ENCODE measurements at regions not wholly inside any gene's neighbourhood (a gene's known extent, or its start where the extent isn't known, plus 50 kb on each side); places are given as distances from the start of the nearest gene placed in this dataset.

DNA sequence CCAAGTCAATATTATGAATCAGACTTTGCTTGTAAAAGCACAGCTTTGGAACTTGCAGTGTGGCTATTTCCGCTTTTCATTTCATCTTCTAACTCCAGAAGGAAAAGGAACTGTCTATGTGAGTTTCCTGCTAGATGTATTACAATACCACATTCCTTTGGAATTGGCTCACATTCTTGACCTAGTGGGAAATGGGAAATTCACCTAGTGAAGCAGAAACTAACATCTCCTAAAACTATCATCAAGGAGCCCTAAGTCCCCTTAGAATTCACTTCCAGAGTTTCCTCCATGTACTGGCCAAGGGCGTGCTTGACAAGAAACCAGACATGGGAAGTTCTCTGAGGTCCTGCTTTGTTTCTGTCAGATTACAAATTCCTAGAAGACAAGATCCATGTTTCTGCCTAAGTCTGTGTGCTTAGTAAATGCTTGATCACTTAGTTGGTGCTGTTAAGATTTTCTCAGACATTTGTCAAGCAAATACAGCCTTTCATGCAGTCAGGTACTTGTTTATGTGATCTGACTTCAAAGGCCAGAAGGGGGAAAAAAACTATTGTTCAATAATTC, 275.7 kb upstream of the FN1 start:
- no peak for DNase-seq (ENCODE audit: low read depth, low spot score)
- no peak overlapping the region for H3K4me3 ChIP-seq (ENCODE audit: low read length)

DNA sequence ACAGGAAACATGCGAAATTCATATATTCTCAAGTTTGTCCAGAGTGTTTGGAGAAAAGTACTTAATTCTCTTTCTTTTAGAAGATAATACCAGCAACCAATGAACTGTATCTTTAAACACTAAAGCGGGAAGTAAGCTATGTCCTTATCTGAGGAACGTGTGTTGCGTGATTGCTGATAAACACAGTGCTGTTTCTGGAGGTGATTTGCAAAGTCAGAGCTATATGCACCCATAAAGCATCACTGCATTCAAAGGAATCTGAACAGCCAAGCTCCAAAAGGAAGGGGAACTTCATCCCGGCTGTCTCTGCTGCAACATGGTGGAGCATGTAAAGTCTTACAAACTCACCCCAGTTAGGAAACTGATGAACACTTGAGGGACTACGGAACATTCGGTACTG, 271.7 kb upstream of the FN1 start:
- no peak overlapping the region for H3K4me3 ChIP-seq (ENCODE audit: low read length)
- DNase-seq (ENCODE audit: low read depth, low spot score), result no peak

DNA sequence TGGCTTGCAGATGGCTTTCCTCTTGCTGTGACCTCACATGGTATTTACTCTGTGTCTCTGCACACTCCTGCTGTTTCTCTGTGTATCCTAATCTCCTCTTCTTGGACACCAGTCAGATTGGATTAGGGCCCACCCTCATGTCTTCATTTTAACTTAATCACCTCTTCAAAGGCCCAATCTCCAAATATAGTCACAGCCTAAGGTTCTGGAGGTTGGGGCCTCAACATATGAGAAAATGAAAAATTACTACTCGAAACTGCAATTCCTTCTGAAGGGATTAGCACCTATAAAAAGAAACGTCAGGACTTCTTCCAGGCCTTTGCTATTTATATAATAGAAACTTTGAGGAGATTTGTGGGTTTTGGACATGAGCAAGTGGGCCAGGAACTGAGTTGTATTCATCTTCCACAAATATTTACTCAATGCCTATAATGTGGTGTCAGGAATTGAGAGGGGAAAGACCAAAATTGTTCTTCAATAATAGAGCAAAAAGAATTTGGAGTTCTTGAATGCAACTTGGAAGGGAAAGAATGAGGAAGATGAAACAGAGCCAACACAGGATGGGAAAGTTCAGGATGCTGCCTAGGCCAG, 270.0 kb upstream of the FN1 start:
- no peak overlapping the region for H3K4me3 ChIP-seq (ENCODE audit: low read length)
- DNase-seq (ENCODE audit: low read depth, low spot score), result no peak

DNA sequence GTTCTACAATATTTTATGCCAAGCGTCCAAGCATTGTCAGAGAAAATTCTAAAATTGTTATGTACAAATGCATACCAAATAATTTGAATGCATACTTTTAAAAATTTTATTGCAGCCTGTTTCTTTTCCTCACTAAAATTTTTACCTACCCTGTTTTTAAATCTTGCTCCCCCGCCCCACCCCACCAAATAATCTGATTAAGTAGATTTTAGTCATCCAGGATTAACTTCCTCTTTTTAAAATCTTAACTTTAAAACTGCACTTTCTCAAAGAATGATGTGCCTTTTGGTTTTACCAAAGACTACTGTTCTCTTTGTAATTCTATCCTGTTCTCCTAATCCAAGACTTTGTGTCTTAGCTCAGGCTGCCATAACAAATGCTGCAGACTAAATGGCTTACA, 269.4 kb upstream of the FN1 start:
- no peak overlapping the region for H3K4me3 ChIP-seq (ENCODE audit: low read length)
- DNase-seq (ENCODE audit: low read depth, low spot score), result no peak

DNA sequence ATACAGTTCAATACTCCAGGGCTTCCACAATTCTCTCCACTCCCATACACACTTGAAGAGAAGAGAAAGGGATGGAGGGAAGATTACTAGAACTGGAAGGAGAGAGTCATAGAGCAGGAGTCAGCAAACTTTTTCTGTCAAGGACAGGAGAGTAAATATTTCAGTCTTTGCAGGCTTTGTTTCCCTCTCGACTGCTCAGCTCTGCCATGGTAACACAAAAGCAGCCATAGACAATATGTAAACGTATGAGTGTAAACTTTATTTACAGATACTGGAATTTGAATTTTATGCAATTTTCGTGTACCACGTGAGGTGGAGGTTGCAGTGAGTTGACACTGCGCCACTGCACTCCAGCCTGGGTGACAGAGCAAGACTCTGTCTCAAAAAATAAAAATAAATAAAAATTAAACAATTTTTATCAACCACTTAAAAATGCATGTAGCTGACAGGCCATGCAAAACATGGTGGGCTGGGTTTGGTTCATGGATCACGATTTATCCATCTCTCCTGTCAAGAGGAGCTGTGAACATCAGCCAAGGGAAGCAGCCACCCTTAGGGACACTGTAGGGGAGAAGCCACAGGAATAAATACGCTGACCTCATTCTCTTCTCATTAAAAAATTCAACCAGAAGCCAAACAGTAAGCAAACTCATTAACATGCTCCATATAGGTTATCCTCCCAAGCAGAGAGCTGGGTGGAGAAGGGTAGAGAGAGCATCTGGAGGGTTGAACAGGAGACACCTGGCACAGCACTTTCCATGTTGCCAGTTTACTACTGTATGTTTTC, 266.4 kb upstream of the FN1 start:
- H3K4me3 ChIP-seq (ENCODE audit: low read length), result no peak overlapping the region
- no peak for DNase-seq (ENCODE audit: low read depth, low spot score)

DNA sequence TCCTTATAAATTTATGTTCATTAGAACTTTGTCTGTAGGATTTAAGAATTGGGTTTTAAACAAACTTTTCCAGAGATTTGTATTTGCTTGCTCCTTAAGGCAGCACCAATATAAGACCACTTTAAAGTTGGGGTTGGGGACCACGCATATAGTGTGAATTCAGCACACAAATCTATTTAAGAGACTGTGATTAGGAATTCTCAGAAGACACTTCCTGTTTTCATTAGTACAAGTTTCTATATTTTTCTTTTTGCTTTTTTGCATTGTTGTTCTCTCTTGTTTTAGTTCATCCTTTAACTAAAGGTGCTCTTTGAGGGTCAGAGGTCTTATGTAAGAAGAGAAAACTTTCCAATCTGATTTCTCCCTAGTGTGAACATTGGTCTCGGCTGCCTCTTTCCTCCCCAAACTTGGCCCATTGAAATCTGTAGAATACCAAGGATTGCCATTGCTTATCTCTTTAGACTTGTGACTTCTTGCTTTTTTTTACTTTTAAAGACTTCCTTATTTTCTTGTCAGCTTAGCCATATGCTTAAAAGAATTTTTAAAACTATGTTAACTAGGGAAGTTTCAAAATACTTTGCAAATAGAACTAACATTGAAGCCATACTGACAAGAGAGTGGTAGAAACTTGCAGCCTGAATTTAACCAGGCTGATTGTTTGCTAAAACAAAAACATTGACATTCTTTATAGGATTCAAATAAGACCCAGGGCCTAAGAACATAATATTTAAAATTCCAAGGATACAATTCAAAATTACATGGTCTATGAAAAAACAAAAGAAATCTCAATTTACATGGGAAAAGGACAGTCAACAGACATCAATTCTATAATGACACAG, 264.1 kb upstream of the FN1 start:
- no peak for DNase-seq (ENCODE audit: low read depth, low spot score)
- no peak overlapping the region for H3K4me3 ChIP-seq (ENCODE audit: low read length)

DNA sequence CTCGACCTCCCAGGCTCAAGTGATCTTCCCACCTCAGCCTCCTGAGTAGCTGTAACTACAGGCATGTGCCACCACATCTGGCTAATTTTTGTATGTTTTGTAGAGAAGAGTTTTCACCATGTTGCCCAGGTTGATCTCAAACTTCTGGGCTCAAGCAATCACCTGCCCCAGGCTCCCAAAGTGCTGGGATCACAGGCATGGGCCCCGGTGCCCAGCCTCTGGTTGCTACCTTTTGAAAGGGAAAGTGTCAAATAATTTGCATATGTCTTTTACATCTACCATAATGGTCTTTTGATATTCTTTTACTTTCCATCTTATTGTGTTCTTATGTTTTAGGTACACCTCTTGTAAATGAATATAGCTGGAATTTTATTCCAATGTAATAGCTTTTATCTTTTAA, 263.1 kb upstream of the FN1 start:
- H3K4me3 ChIP-seq (ENCODE audit: low read length), result no peak overlapping the region
- no peak for DNase-seq (ENCODE audit: low read depth, low spot score)

DNA sequence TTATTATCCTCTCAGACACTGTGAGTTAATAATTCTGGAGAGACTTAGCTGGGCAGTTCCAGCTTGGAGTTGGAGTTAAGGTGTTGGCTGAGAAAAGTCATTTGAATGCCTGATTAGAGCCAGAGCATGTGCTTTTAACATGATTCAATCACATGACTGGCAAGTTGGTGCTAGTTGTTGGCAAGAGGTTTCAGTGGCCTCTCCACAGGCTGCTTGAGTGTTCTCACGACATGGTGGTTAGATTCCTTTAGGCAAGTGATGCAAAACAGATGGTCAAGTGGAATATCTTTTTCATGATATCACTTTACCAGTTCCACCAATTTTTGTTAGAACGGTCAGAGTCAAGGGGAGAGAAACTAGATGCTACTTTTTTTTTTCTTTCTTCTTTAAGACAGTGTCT, 262.7 kb upstream of the FN1 start:
- H3K4me3 ChIP-seq (ENCODE audit: low read length), result no peak overlapping the region
- DNase-seq (ENCODE audit: low read depth, low spot score), result no peak

DNA sequence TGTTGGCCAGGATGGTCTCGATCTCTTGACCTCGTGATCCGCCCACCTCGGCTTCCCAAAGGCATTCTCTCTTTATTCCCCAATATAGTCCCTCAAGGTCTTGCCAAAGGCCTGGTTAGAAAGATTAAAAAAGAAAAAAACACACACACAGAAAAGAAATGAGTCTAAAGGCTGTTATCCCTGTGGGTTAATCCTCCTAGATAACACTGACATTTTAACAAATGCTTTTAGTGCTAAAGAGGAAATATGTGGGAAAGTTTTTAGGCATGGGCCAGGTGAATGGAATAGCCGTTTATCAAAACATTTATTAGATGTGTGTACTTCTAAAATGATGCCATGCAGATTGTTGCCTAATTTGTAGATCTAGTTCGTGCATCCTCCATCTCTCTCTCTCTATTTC, 261.6 kb upstream of the FN1 start:
- no peak for DNase-seq (ENCODE audit: low read depth, low spot score)
- no peak overlapping the region for H3K4me3 ChIP-seq (ENCODE audit: low read length)

DNA sequence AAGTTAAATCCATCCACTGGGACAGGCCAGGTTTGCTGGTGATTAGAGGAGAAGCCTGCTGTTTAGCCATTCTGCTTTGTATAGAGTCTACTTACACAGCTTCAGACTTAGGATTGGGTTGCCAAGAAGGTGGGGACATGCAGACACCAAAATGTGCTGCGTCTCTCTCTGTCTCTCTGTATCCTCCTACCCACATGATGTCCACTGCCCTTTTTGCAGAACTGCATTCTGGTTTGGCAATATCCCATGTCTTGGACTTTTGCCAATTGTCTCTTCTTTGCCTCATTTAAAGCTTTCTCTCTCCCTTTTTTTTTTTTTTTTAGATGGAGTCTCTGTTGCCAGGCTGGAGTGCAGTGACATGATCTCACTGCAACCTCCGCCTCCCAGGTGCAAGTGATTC, 261.1 kb upstream of the FN1 start:
- no peak overlapping the region for H3K4me3 ChIP-seq (ENCODE audit: low read length)
- no peak for DNase-seq (ENCODE audit: low read depth, low spot score)

DNA sequence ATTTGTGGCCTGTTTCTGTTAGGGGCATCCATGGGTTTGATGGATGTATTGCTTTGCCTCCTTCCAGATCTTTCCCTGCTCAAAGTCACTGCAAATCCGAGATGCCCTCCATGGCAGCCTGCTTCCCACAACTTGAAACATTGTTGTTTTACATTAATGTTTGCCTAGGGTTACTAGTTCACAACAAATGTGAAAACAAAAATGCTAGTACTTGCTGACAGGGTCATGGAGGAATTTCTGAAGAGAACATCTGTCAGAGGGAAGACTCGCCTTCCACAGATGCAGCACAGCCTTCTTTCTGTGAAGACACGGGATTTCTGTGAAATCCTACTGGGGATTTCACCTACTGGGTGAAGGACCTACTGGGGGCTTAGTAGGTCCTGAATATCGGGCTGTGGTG, 260.0 kb upstream of the FN1 start:
- H3K4me3 ChIP-seq (ENCODE audit: low read length), result no peak overlapping the region
- no peak for DNase-seq (ENCODE audit: low read depth, low spot score)

DNA sequence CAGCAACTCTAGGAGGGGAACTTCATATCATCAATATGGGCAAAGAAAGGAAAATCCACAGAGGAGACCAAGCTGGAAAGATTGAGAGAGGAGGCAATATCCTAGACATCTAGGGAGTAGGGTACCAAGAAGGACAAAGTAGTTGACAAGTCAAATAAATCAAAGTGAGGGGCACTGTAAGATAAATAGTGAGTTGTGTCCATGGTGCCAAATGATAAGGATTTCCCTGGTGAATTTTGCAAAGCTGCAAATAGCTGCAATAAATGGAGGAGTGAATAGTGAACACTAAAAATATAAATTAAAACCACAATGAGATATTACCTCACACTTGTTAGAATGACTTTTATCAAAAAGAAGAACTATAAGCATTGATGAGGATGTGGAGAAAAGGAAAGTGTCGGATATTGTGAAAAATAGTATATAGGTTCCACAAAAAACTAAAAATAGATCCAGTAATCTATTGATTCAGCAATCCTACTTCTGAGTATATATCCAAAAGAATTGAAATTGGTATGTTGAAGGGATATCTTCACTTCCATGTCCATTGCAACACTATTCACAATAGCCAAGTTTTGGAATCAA, 258.2 kb upstream of the FN1 start:
- H3K4me3 ChIP-seq (ENCODE audit: low read length), result no peak overlapping the region
- no peak for DNase-seq (ENCODE audit: low read depth, low spot score)

DNA sequence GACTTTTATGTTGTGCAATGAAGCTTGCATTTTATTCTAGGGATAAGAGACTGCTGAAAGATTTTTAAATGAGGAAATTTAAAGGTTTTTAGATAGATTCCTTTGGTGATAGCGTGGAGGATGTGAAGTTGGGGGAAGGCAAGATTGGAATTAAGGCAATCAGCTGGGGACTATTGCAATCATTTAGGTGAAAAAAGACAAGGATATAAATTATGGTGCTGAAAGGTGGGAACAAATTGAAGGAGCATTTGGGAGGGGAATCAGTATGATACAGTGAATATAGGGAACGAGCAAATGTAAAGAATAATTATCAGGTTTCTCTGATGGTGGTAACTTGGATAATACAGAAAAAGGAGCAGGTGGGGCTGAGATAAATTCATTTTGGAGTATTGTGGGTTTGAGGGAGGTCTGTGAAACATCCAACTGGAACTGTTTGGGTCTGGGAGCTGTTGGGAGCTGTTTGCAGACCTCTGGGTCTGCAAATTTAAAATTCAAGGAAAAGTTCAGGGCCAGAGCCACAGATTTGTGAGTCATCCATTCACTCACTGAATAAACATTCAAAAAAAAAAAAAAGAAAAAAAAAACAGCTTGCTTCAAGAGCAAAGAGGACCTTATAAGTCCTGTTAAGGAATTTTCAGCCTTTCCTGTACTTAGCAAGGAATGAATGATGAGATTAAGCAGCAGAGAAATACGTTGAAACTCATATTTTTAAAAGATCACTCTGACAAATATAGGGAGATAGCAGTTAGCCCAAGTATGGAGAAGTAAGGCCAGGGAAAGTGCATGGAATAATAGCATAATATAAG, 257.5 kb upstream of the FN1 start:
- H3K4me3 ChIP-seq (ENCODE audit: low read length), result no peak overlapping the region
- no peak for DNase-seq (ENCODE audit: low read depth, low spot score)

DNA sequence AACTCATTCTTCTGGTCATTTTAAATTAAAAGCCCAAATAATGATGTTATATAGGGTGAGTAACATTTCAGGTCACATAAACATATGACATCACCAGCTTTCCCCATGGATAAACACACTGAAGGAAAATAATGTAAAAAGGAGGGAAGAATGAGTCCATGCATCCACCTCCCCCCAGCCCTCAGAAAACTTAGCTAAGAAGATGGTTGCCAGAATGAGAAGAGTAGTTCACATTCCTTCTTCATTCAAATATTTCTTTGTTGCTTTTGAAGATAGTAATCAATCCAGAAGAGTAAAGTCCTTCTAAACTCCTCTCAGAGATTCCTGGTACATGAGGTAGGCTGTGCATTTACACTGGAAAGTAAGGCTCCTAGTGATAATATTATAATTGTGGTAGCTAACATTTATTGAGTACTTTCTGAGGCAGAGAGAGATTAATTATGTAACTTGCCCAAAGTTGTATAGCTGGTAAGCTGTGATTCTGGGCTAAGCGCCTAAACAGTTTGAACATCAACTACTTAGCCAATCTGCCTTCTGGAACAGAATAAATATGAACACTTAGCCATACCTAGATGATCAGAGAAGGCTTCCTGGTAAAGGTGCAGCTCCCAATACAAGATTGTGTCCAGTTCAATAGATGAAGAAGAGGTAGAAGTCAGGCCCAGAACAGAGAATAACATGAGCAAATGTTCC, 256.7 kb upstream of the FN1 start:
- no peak for DNase-seq (ENCODE audit: low read depth, low spot score)
- H3K4me3 ChIP-seq (ENCODE audit: low read length), result no peak overlapping the region

DNA sequence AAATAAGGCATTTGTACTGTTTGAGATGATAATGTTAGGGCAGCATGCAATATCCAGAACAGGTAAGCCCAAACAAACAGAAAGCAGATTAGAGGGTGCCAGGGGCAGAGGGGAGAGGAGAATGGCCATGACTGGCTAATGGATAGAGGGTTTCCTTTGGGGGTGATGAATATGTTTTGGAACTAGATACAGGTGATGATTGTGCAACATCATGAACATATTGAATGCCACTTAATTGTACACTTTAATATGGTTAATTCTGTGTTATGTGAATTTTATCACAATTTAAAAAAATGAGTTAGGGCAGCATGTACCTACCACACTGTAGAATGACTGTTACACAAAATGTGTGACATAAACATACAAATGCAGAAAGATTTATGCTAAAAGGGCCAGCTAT, 255.5 kb upstream of the FN1 start:
- no peak for DNase-seq (ENCODE audit: low read depth, low spot score)
- H3K4me3 ChIP-seq (ENCODE audit: low read length), result no peak overlapping the region

DNA sequence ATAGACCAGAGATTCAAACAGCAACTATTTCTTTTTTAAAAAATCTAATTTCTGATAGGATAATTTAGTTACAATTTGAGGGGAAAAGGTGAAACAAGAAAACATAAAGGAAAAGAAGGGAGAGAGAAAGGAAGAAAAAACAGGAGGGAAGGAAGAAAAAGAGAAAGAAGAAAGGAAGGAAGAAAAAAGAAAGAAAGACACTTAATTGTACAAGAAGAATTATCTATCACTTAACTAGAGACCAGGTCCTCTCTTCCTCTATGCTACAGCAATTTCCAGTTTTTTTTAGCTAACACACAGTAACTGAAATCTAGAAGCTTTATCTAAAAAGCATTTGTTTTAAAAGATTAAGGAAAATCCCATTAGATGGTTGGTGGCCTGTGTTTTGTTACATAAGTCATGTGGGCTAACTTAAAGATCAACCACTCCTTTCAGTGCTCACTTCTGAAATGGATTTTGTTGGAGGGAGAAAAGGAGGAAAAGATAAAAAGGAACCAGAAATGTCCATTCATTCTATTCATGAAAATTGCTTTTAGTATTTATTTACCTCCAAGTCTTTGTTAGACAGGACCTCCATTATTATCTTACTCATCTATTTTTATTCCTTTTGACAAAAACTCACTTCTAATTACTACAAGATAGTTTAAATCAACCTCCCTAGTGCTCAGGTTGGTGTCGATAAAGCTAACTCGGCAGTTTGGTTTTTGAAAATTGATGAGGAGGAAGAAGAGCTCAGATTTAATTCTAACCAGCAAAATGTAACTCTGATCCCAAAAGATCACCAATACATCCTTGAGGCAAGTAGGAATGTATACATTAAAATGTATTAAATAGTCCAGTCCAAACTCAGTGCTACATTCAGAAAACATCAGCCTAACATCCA, 251.5 kb upstream of the FN1 start:
- no peak overlapping the region for H3K4me3 ChIP-seq (ENCODE audit: low read length)
- no peak for DNase-seq (ENCODE audit: low read depth, low spot score)

DNA sequence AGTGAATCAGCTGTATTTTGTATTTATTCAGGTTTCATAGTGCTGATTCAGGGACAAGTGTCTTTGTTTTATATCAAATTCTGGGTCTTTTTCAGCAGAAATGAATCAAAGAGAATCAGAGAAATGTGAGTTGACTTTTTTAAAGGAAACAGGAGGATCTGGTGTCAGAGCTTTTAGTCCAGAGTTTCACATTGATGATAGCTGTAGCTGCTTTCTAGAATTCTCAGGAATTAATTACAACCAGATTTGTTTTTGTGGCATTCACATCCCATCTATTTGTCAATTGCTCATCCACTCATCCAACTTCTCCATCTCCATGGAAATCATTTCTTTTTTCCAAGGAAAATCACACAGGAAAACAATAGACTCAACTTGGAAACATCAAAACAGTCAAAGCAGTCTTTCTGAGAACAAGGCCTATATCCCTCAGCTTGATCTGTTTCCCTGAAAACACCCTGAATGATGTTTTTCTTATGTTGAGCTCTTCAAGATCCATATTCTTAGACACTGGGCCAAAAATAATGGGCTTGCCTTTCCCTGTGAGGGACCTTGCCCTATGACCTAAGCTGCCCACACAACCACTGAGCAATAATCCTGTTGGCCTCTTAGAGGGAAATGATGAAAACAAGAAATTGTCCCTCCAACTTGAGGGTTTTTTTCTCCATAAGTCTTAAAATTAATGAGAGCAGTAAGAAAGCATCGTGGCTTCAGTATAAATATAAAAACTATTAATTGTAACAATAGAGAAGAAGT, 249.5 kb upstream of the FN1 start:
- DNase-seq (ENCODE audit: low read depth, low spot score), result no peak

More for the DNA sequence above, 249.5 kb upstream of the FN1 start:
- no peak overlapping the region for H3K4me3 ChIP-seq (ENCODE audit: low read length)

Measured in Jurkat, Clone E6-1 (cell line).